HepG2 (cell line): ENCODE measurements at regions not wholly inside any gene's neighbourhood (a gene's known extent, or its start where the extent isn't known, plus 50 kb on each side); places are given as distances from the start of the nearest gene placed in this dataset.

Experiments
- ATRX ChIP-seq: sonication (generic); formaldehyde crosslinking; IDR thresholded peaks from 2 replicates; pipeline ENCODE4 v1.4.0; 2020; ENCODE audit warnings: missing genetic modification reagents, borderline replicate concordance
- FOSL1 ChIP-seq: sonication (generic); formaldehyde crosslinking; IDR thresholded peaks from 2 replicates; pipeline ENCODE4 v1.9.0; 2021; ENCODE audit warnings: missing genetic modification reagents, borderline replicate concordance
- MXI1 ChIP-seq: IDR thresholded peaks from 3 replicates; pipeline ENCODE4 v1.6.1; 2012; ENCODE audit warnings: low read depth, low read length, inconsistent platforms, borderline replicate concordance
- PAWR ChIP-seq: sonication (generic); formaldehyde crosslinking; IDR thresholded peaks from 2 replicates; pipeline ENCODE4 v1.4.0; 2020; ENCODE audit warnings: missing genetic modification reagents, mild to moderate bottlenecking, borderline replicate concordance
- SP5 ChIP-seq: IDR thresholded peaks from 2 replicates; pipeline ENCODE4 v1.6.1; 2016; ENCODE audit warnings: low read depth, borderline replicate concordance
- TARDBP ChIP-seq: sonication (generic); formaldehyde crosslinking; IDR thresholded peaks from 2 replicates; pipeline ENCODE4 v1.8.0; 2022; ENCODE audit warnings: mild to moderate bottlenecking, missing genetic modification reagents
- ZNF274 ChIP-seq: sonication (generic); formaldehyde crosslinking; IDR thresholded peaks from 2 replicates; pipeline ENCODE4 v1.5.1; 2020; ENCODE audit warnings: mild to moderate bottlenecking, missing genetic modification reagents
- TF ChIP-seq, protein P1 (sequence below): sonication (generic); formaldehyde crosslinking; IDR thresholded peaks from 2 replicates; pipeline ENCODE4 v1.5.1; 2020; ENCODE audit warnings: mild to moderate bottlenecking, missing genetic modification reagents, moderate library complexity
- TF ChIP-seq, protein P2 (sequence below): sonication (generic); formaldehyde crosslinking; IDR thresholded peaks from 2 replicates; pipeline ENCODE4 v1.5.0; 2020; ENCODE audit warnings: missing genetic modification reagents, mild to moderate bottlenecking, borderline replicate concordance

DNA sequence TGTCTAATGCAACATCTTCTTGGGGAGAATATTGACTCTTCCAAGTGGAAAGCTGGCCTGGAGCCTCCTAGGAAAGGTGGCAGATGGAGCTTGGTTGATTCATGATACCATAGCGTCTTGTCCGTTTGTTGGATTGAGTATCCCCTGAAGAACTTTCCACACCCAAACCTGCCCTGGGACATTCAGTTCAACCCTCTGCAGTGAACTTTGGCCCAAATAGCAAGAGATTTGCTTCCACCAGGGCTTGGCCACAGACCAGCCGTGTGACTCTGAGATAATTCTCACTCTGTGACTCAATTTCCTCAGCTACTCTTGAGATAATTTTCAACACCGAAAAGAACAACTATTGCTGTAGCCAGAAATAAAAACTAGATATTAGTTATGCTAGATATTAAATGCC lies 108.0 kb upstream of the RAD23B start (continued):
- no peak for TF ChIP-seq MXI1
- TF ChIP-seq, protein P1, sequence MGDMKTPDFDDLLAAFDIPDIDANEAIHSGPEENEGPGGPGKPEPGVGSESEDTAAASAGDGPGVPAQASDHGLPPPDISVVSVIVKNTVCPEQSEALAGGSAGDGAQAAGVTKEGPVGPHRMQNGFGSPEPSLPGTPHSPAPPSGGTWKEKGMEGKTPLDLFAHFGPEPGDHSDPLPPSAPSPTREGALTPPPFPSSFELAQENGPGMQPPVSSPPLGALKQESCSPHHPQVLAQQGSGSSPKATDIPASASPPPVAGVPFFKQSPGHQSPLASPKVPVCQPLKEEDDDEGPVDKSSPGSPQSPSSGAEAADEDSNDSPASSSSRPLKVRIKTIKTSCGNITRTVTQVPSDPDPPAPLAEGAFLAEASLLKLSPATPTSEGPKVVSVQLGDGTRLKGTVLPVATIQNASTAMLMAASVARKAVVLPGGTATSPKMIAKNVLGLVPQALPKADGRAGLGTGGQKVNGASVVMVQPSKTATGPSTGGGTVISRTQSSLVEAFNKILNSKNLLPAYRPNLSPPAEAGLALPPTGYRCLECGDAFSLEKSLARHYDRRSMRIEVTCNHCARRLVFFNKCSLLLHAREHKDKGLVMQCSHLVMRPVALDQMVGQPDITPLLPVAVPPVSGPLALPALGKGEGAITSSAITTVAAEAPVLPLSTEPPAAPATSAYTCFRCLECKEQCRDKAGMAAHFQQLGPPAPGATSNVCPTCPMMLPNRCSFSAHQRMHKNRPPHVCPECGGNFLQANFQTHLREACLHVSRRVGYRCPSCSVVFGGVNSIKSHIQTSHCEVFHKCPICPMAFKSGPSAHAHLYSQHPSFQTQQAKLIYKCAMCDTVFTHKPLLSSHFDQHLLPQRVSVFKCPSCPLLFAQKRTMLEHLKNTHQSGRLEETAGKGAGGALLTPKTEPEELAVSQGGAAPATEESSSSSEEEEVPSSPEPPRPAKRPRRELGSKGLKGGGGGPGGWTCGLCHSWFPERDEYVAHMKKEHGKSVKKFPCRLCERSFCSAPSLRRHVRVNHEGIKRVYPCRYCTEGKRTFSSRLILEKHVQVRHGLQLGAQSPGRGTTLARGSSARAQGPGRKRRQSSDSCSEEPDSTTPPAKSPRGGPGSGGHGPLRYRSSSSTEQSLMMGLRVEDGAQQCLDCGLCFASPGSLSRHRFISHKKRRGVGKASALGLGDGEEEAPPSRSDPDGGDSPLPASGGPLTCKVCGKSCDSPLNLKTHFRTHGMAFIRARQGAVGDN (CRISPR knock-in tag): no peak
- TF ChIP-seq TARDBP (CRISPR knock-in tag): no peak
- no peak for TF ChIP-seq ATRX (CRISPR knock-in tag)
- TF ChIP-seq SP5: no peak
- TF ChIP-seq, protein P2, sequence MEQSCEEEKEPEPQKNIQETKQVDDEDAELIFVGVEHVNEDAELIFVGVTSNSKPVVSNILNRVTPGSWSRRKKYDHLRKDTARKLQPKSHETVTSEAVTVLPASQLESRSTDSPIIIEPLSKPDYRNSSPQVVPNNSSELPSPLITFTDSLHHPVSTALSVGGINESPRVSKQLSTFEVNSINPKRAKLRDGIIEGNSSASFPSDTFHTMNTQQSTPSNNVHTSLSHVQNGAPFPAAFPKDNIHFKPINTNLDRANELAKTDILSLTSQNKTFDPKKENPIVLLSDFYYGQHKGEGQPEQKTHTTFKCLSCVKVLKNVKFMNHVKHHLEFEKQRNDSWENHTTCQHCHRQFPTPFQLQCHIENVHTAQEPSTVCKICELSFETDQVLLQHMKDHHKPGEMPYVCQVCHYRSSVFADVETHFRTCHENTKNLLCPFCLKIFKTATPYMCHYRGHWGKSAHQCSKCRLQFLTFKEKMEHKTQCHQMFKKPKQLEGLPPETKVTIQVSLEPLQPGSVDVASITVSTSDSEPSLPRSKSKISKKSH (CRISPR knock-in tag): no peak
- no peak for TF ChIP-seq PAWR (CRISPR knock-in tag)
- no peak for TF ChIP-seq ZNF274 (CRISPR knock-in tag)
- TF ChIP-seq FOSL1 (CRISPR knock-in tag): no peak
- TF ChIP-seq, all 625 proteins: peak for 0
